ENCODE measurements at regions not wholly inside any gene's neighbourhood (a gene's known extent, or its start where the extent isn't known, plus 50 kb on each side); places are given as distances from the start of the nearest gene placed in this dataset.

GRCh38 chr6:11918739-11919605 lies 93.1 kb upstream of the HIVEP1 start:
- Mint-ChIP-seq H3K27ac (no peak overlapping the region), H3K4me3 (no peak overlapping the region), H3K4me1 (no peaks in the 10 kb centered on the region), H3K36me3 (no peaks in the 10 kb centered on the region), H3K9me3 (ENCODE audit: low read depth) (no peaks in the 10 kb centered on the region), H3K27me3 (no peaks in the 10 kb centered on the region)
- no peak for DNase-seq
- CTCF ChIA-PET, result no interaction called here
- ATAC-seq, result no peak

DNA sequence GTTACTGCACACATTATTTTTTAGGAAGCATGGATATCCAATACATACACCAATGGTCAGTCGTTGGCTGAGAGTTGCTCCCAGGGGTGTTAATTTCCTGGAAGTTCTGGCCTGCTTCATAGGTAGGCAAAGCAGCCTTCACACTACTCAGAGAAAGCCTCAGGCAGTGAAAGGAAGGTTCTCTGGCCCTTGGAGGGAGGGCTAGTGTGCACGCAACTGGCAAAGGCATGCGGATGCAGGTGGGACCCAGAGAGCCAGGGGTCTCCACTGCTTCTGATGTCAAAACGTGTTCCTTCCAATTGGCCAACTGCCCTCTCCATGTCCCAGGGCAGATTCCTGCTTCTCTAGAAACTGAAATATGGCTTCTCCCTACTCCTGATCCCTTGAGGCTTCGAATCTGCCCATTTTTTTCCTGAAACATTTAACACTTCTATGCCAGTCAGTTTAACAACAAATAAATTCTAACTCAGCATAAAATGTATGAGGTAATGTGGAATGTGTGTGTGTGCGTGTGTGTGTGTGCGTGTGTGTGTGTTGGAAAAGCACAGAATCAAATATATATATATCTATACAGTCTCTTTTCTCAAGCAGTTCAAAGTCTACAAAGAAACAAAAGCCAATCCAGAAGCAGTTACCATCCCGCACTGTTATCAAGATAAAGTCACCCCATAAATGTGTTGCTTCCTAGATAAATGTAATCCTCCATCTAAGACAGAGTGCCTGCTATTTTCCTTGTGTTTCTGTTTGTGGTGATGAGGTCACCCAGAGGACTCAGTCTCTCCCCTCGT lies 94.0 kb upstream of the HIVEP1 start:
- Mint-ChIP-seq H3K4me1 (no peaks in the 10 kb centered on the region), H3K27me3 (no peaks in the 10 kb centered on the region)

GRCh38 chr6:11912420-11912819 lies 99.7 kb upstream of the HIVEP1 start:
- Mint-ChIP-seq H3K27me3 (no peaks in the 10 kb centered on the region), H3K9me3 (ENCODE audit: low read depth) (no peaks in the 10 kb centered on the region), H3K4me1 (peaks cover 2% of the 10 kb centered on the region), H3K27ac (no peak overlapping the region), H3K36me3 (peaks cover 1% of the 10 kb centered on the region), H3K4me3 (no peak overlapping the region)
- CTCF ChIA-PET, result no interaction called here
- no peak for DNase-seq
- ATAC-seq, result no peak

More for the DNA sequence above, 94.0 kb upstream of the HIVEP1 start:
- no peak for DNase-seq
- CTCF ChIA-PET, result no interaction called here
- Mint-ChIP-seq H3K4me3 (no peak overlapping the region), H3K9me3 (ENCODE audit: low read depth) (no peaks in the 10 kb centered on the region), H3K36me3 (no peaks in the 10 kb centered on the region), H3K27ac (no peak overlapping the region)
- ATAC-seq, result no peak

DNA sequence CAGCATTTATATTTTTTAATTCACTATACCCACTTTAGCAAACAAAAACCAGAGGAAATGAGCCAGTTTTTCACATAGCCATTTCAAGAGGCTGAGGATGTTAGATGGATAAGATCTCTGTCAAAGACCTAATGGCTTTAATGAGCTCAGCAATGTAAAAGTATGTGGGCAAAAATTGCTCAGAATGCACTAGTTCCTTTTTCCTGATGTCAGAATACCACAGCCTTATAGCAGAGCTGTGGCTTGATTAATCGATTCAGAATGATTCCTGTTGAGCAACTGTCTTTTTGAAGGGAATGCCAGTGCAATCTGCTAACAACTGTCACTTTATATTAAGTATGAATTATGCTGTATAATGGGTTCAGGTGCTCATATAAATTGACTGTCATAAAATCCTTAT lies 100.6 kb upstream of the HIVEP1 start:
- Mint-ChIP-seq H3K27me3 (no peaks in the 10 kb centered on the region), H3K36me3 (peaks cover 1% of the 10 kb centered on the region), H3K4me1 (peaks cover 2% of the 10 kb centered on the region), H3K27ac (no peak overlapping the region), H3K9me3 (ENCODE audit: low read depth) (no peaks in the 10 kb centered on the region), H3K4me3 (no peak overlapping the region)
- ATAC-seq, result no peak
- CTCF ChIA-PET, result no interaction called here
- DNase-seq, result no peak

- H3K36me3 Mint-ChIP-seq, result peaks cover 1% of the 10 kb centered on the region
- ATAC-seq (no peak), DNase-seq (no peak)
- peaks cover 7% of the 10 kb centered on the region for H3K27me3 Mint-ChIP-seq
- no peaks in the 10 kb centered on the region for H3K9me3 Mint-ChIP-seq (ENCODE audit: low read depth)
- CTCF ChIA-PET, result no interaction called here
- H3K4me3 Mint-ChIP-seq, result no peak overlapping the region
- H3K27ac Mint-ChIP-seq, result no peak overlapping the region
- H3K4me1 Mint-ChIP-seq, result peaks cover 2% of the 10 kb centered on the region
Measured at GRCh38 chr6:11909696-11910132, 102.4 kb upstream of the HIVEP1 start.

- no peak overlapping the region for H3K4me3 Mint-ChIP-seq
- H3K27me3 Mint-ChIP-seq, result peaks cover 10% of the 10 kb centered on the region
- CTCF ChIA-PET, result no interaction called here
- peaks cover 1% of the 10 kb centered on the region for H3K36me3 Mint-ChIP-seq
- H3K27ac Mint-ChIP-seq, result no peak overlapping the region
- H3K4me1 Mint-ChIP-seq, result peaks cover 2% of the 10 kb centered on the region
- no peak for DNase-seq
- no peak for ATAC-seq
- no peaks in the 10 kb centered on the region for H3K9me3 Mint-ChIP-seq (ENCODE audit: low read depth)
Measured at GRCh38 chr6:11908436-11909105, 103.5 kb upstream of the HIVEP1 start.

DNA sequence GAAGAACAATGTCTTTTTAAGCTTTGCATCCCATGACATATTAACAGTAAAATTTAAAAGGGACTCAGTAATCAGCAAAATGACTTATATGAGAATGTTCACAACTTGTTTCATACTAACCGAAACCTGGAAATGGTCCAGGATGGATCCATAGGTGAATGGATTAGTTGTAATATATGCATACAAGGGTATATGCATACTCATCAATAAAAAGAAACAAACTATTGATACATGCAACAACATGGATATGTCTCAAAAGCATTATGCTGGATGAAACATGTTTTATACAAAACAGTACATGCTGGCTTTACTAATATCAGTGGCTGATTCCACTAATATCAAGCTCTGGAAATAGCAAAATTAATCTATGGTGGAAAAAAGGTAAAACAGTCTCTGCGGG lies 108.5 kb upstream of the HIVEP1 start:
- peaks cover 4% of the 10 kb centered on the region for H3K36me3 Mint-ChIP-seq
- CTCF ChIA-PET, result no interaction called here
- peaks cover 14% of the 10 kb centered on the region for H3K4me1 Mint-ChIP-seq
- H3K4me3 Mint-ChIP-seq, result no peak overlapping the region
- H3K27ac Mint-ChIP-seq, result no peak overlapping the region
- H3K9me3 Mint-ChIP-seq (ENCODE audit: low read depth), result no peaks in the 10 kb centered on the region
- ATAC-seq, result no peak
- H3K27me3 Mint-ChIP-seq, result peaks cover 43% of the 10 kb centered on the region
- DNase-seq, result no peak

- no peak for ATAC-seq
- no peak for DNase-seq
- peaks cover 49% of the 10 kb centered on the region for H3K27me3 Mint-ChIP-seq
- H3K9me3 Mint-ChIP-seq (ENCODE audit: low read depth), result no peaks in the 10 kb centered on the region
- H3K4me3 Mint-ChIP-seq, result no peak overlapping the region
- CTCF ChIA-PET, result no interaction called here
- H3K4me1 Mint-ChIP-seq, result peaks cover 14% of the 10 kb centered on the region
- H3K36me3 Mint-ChIP-seq, result peaks cover 3% of the 10 kb centered on the region
- no peak overlapping the region for H3K27ac Mint-ChIP-seq
Measured at GRCh38 chr6:11902527-11902926, 109.6 kb upstream of the HIVEP1 start.

DNA sequence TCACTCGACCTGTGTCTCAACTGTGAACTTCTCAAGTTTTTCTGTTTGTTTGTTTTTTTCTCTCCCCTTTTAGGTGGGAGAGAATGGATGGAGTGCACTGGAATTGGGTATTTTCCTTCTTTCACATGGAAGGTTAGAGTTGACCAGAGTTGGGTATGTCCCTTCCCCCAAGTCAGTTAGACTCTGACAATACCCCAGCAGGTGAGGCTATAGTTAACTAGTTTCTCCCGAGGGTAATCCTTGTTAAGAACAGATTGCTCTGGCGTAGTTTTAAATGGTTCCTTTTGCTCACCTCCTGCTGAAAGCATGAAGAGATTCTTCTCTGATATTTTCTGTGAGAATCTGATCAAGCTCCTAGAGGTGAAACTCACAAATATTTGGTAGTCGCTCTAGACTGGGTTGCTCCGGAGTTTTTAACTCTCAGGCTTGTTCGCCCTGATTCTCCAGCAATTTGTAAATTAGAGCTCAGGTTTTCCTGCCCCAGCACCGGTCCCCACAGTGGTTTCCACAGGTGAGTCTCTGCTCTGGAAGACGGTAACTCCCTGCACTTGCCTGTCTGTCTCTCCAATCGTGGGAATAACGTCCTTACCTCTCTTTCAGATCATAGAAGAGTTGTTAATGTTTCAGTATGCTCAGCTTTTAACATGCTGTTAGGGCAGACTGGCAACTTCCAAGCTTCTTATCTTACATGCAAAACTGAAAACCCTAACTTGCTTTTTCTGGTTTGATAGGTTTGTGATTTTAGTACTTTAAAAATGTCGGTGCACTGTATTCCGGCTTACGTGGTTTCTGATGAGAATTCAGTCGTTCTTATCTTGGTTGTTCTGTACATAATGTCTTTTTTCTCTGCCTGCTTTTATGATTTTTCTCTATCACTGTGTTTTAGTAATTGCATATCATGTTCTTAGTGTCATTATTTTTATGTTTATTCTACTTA lies 111.2 kb upstream of the HIVEP1 start:
- no peaks in the 10 kb centered on the region for H3K9me3 Mint-ChIP-seq (ENCODE audit: low read depth)
- CTCF ChIA-PET, result no interaction called here
- peaks cover 14% of the 10 kb centered on the region for H3K4me1 Mint-ChIP-seq
- H3K27me3 Mint-ChIP-seq, result peaks cover 49% of the 10 kb centered on the region
- peaks cover 3% of the 10 kb centered on the region for H3K36me3 Mint-ChIP-seq
- ATAC-seq, result peak; percentile 16
- H3K4me3 Mint-ChIP-seq, result no peak overlapping the region
- peak overlapping the region; percentile 11 for H3K27ac Mint-ChIP-seq
- DNase-seq, result no peak

DNA sequence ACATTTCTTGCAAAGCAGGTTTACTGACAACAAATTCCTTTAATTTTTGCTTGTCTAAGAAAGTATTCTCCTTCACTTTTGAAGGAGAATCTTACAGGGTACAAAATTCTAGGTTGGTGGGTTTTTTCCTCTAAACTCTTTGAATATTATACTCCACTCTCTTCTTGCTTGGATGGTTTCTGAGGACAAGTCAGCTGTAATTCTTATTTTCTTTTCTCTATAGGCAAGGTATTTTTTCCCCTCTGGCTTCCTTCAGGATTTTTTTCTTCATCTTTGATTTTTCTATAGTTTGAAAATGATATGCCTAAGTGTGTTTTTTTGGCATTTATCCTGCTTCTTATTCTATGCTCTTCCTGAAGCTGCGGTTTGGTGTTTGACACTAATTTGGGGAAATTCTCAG lies 112.5 kb upstream of the HIVEP1 start:
- peaks cover 3% of the 10 kb centered on the region for H3K36me3 Mint-ChIP-seq
- no peak overlapping the region for H3K4me3 Mint-ChIP-seq
- CTCF ChIA-PET, result no interaction called here
- H3K27me3 Mint-ChIP-seq, result peaks cover 45% of the 10 kb centered on the region
- peaks cover 14% of the 10 kb centered on the region for H3K4me1 Mint-ChIP-seq
- H3K27ac Mint-ChIP-seq, result no peak overlapping the region
- no peaks in the 10 kb centered on the region for H3K9me3 Mint-ChIP-seq (ENCODE audit: low read depth)
- DNase-seq, result no peak
- no peak for ATAC-seq

- CTCF ChIA-PET, result no interaction called here
- Mint-ChIP-seq H3K4me3 (no peak overlapping the region), H3K4me1 (no peaks in the 10 kb centered on the region), H3K27ac (no peak overlapping the region), H3K27me3 (peaks cover 20% of the 10 kb centered on the region), H3K9me3 (ENCODE audit: low read depth) (no peaks in the 10 kb centered on the region), H3K36me3 (no peaks in the 10 kb centered on the region)
- no peak for ATAC-seq
- DNase-seq, result no peak
Measured at GRCh38 chr6:11894212-11894611, 115.6 kb upstream of the ADTRP start.

DNA sequence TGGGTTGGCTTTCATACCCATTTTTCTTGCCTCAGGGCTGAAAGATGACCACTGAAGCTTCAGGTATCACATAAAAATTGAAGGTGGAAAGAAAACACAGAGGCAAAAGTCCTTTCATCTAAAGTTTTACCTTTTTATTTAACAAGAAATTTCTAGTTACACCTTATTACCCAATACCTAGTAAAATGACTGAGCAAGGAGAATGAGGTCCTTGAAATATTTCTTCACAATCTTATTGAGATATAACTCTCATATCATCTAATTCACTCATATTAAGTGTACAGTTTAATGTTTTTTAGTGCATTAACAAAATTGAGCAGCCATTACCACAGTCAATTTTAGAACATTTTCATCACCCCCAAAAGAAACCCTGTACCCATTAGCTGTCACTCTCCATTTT lies 112.9 kb upstream of the ADTRP start:
- ATAC-seq, result no peak
- H3K27me3 Mint-ChIP-seq, result peaks cover 17% of the 10 kb centered on the region
- CTCF ChIA-PET, result no interaction called here

GRCh38 chr6:11890849-11891248 lies 112.2 kb upstream of the ADTRP start:
- H3K36me3 Mint-ChIP-seq, result no peaks in the 10 kb centered on the region
- H3K27ac Mint-ChIP-seq, result no peak overlapping the region
- CTCF ChIA-PET, result no interaction called here

More for the DNA sequence above, 112.9 kb upstream of the ADTRP start:
- Mint-ChIP-seq H3K36me3 (no peaks in the 10 kb centered on the region), H3K4me3 (no peak overlapping the region), H3K9me3 (ENCODE audit: low read depth) (no peaks in the 10 kb centered on the region), H3K4me1 (no peaks in the 10 kb centered on the region), H3K27ac (no peak overlapping the region)
- no peak for DNase-seq

More at GRCh38 chr6:11890849-11891248, 112.2 kb upstream of the ADTRP start:
- no peaks in the 10 kb centered on the region for H3K4me1 Mint-ChIP-seq
- peaks cover 21% of the 10 kb centered on the region for H3K27me3 Mint-ChIP-seq
- no peak overlapping the region for H3K4me3 Mint-ChIP-seq
- H3K9me3 Mint-ChIP-seq (ENCODE audit: low read depth), result no peaks in the 10 kb centered on the region
- ATAC-seq (no peak), DNase-seq (no peak)
